Endothelial cell (in vitro differentiated cells): ENCODE measurements at regions not wholly inside any gene's neighbourhood (a gene's known extent, or its start where the extent isn't known, plus 50 kb on each side); places are given as distances from the start of the nearest gene placed in this dataset.
"Not testable (repeated sequence)": the region's sequence is repeated elsewhere in the genome, so short reads cannot be mapped to it uniquely, and the experiment has no call there.

ENCODE experiments used
- DNase-seq: peaks from one replicate; pipeline ENCODE4 v3.0.0; 2021; ENCODE audit warnings: low spot score
- H3K27ac Mint-ChIP-seq: one replicate; pipeline ENCODE4 v1.8.0; 2021; ENCODE audit warnings: mixed read lengths, inconsistent platforms; ENCODE audit not compliant: unreplicated experiment
- H3K27me3 Mint-ChIP-seq: one replicate; pipeline ENCODE4 v1.8.0; 2021; ENCODE audit warnings: mild to moderate bottlenecking, moderate library complexity, mixed read lengths, inconsistent platforms; ENCODE audit not compliant: unreplicated experiment
- H3K36me3 Mint-ChIP-seq: one replicate; pipeline ENCODE4 v1.8.0; 2021; ENCODE audit warnings: mild to moderate bottlenecking, low read depth, mixed read lengths, inconsistent platforms; ENCODE audit not compliant: unreplicated experiment
- H3K4me1 Mint-ChIP-seq: one replicate; pipeline ENCODE4 v1.8.0; 2021; ENCODE audit warnings: mild to moderate bottlenecking, mixed read lengths, inconsistent platforms; ENCODE audit not compliant: unreplicated experiment
- H3K4me3 Mint-ChIP-seq: one replicate; pipeline ENCODE4 v1.8.0; 2021; ENCODE audit warnings: mild to moderate bottlenecking, mixed read lengths, inconsistent platforms; ENCODE audit not compliant: unreplicated experiment
- H3K9me3 Mint-ChIP-seq: one replicate; pipeline ENCODE4 v1.8.0; 2021; ENCODE audit warnings: mixed read lengths, inconsistent platforms; ENCODE audit not compliant: unreplicated experiment
- TF ChIP-seq, protein P1 (sequence below): fragments of 200-600 bp; sonication (generic); IDR thresholded peaks from one replicate; pipeline ENCODE4 v1.5.0; 2021; ENCODE audit warnings: antibody characterized with exemption; ENCODE audit not compliant: unreplicated experiment

- H3K36me3 Mint-ChIP-seq = no peaks in the 10 kb centered on the region
- no peak overlapping the region for H3K4me3 Mint-ChIP-seq
Measured at GRCh38 chrX:109889289-109890006, 113.5 kb upstream of the TMEM164 start.

DNA sequence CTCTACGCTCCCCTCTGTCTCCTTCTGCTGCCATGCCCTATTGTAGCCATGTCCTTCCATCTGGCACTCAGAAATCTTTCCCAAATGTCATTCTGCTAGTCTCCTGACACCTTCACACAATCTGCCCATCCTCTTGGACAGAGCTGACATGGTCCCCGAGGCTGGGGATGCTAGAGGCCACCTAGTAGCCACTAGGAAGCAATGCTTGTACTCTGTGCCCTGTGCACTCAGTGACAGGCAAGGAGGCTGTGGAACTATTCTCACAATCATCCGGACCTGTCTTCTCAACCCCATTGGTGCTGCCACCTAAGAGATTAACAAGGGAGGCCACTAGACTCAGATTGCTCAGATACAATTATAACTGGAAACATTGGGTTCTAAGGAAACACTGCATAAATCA, 112.6 kb upstream of the TMEM164 start:
- TF ChIP-seq, protein P1, sequence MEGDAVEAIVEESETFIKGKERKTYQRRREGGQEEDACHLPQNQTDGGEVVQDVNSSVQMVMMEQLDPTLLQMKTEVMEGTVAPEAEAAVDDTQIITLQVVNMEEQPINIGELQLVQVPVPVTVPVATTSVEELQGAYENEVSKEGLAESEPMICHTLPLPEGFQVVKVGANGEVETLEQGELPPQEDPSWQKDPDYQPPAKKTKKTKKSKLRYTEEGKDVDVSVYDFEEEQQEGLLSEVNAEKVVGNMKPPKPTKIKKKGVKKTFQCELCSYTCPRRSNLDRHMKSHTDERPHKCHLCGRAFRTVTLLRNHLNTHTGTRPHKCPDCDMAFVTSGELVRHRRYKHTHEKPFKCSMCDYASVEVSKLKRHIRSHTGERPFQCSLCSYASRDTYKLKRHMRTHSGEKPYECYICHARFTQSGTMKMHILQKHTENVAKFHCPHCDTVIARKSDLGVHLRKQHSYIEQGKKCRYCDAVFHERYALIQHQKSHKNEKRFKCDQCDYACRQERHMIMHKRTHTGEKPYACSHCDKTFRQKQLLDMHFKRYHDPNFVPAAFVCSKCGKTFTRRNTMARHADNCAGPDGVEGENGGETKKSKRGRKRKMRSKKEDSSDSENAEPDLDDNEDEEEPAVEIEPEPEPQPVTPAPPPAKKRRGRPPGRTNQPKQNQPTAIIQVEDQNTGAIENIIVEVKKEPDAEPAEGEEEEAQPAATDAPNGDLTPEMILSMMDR = no peak
- H3K27me3 Mint-ChIP-seq = no peaks in the 10 kb centered on the region
- H3K9me3 Mint-ChIP-seq = no peaks in the 10 kb centered on the region
- H3K4me1 Mint-ChIP-seq = peaks cover 10% of the 10 kb centered on the region
- H3K4me3 Mint-ChIP-seq = no peak overlapping the region
- no peaks in the 10 kb centered on the region for H3K36me3 Mint-ChIP-seq
- DNase-seq = no peak
- H3K27ac Mint-ChIP-seq = no peak overlapping the region

More at GRCh38 chrX:109889289-109890006, 113.5 kb upstream of the TMEM164 start:
- H3K4me1 Mint-ChIP-seq = peaks cover 10% of the 10 kb centered on the region
- H3K27me3 Mint-ChIP-seq = no peaks in the 10 kb centered on the region
- H3K9me3 Mint-ChIP-seq = no peaks in the 10 kb centered on the region
- TF ChIP-seq, protein P1 = no peak
- DNase-seq = peak; percentile 12
- H3K27ac Mint-ChIP-seq = no peak overlapping the region

GRCh38 chrX:109890910-109891502, 111.9 kb upstream of the TMEM164 start:
- Mint-ChIP-seq H3K27ac (no peak overlapping the region), H3K27me3 (no peaks in the 10 kb centered on the region), H3K4me1 (peaks cover 10% of the 10 kb centered on the region), H3K9me3 (no peaks in the 10 kb centered on the region), H3K36me3 (no peaks in the 10 kb centered on the region), H3K4me3 (no peak overlapping the region)
- TF ChIP-seq, protein P1 = peak; percentile 75
- peak; percentile 60 for DNase-seq

- not testable (repeated sequence) for DNase-seq, H3K9me3 Mint-ChIP-seq, H3K4me3 Mint-ChIP-seq, H3K36me3 Mint-ChIP-seq, H3K27ac Mint-ChIP-seq, H3K27me3 Mint-ChIP-seq, H3K4me1 Mint-ChIP-seq
Measured at GRCh38 chrX:109896024-109896423, 106.9 kb upstream of the TMEM164 start.

GRCh38 chrX:109902665-109903064, 100.2 kb upstream of the TMEM164 start:
- no peak for DNase-seq
- Mint-ChIP-seq H3K27me3 (peaks cover 1% of the 10 kb centered on the region), H3K9me3 (no peaks in the 10 kb centered on the region), H3K36me3 (no peaks in the 10 kb centered on the region), H3K4me3 (no peak overlapping the region), H3K27ac (no peak overlapping the region), H3K4me1 (no peaks in the 10 kb centered on the region)
- TF ChIP-seq, protein P1 = no peak
